ENCODE measurements at regions not wholly inside any gene's neighbourhood (a gene's known extent, or its start where the extent isn't known, plus 50 kb on each side); places are given as distances from the start of the nearest gene placed in this dataset.

GRCh38 chr6:114524081-114524480, 181.3 kb upstream of the HS3ST5 start:
- no peak for DNase-seq (ENCODE audit: low read depth)
- TF ChIP-seq CTCF (IDR thresholded peaks at IDR 0.05; ENCODE audit: low read depth, low read length, missing control alignments): no peak
- no peak overlapping the region for H3K4me3 ChIP-seq (ENCODE audit: low read depth, low read length)

GRCh38 chr6:114523508-114523907, 180.7 kb upstream of the HS3ST5 start:
- DNase-seq (ENCODE audit: low read depth): no peak
- TF ChIP-seq CTCF (IDR thresholded peaks at IDR 0.05; ENCODE audit: low read depth, low read length, missing control alignments): no peak
- no peak overlapping the region for H3K4me3 ChIP-seq (ENCODE audit: low read depth, low read length)

GRCh38 chr6:114521926-114522325, 179.1 kb upstream of the HS3ST5 start:
- H3K4me3 ChIP-seq (ENCODE audit: low read depth, low read length): no peak overlapping the region
- DNase-seq (ENCODE audit: low read depth): no peak
- no peak for TF ChIP-seq CTCF (IDR thresholded peaks at IDR 0.05; ENCODE audit: low read depth, low read length, missing control alignments)

- H3K4me3 ChIP-seq (ENCODE audit: low read depth, low read length): no peak overlapping the region
- no peak for DNase-seq (ENCODE audit: low read depth)
- TF ChIP-seq CTCF (IDR thresholded peaks at IDR 0.05; ENCODE audit: low read depth, low read length, missing control alignments): no peak
Measured at GRCh38 chr6:114520976-114521375, 178.2 kb upstream of the HS3ST5 start.

- no peak for DNase-seq (ENCODE audit: low read depth)
- TF ChIP-seq CTCF (IDR thresholded peaks at IDR 0.05; ENCODE audit: low read depth, low read length, missing control alignments): no peak
- no peak overlapping the region for H3K4me3 ChIP-seq (ENCODE audit: low read depth, low read length)
Measured at GRCh38 chr6:114514170-114514569, 171.3 kb upstream of the HS3ST5 start.

- H3K4me3 ChIP-seq (ENCODE audit: low read depth, low read length): no peak overlapping the region
- TF ChIP-seq CTCF (IDR thresholded peaks at IDR 0.05; ENCODE audit: low read depth, low read length, missing control alignments): no peak
- DNase-seq (ENCODE audit: low read depth): no peak
Measured at GRCh38 chr6:114471450-114471849, 128.6 kb upstream of the HS3ST5 start.

GRCh38 chr6:114467931-114468330, 125.1 kb upstream of the HS3ST5 start:
- TF ChIP-seq CTCF (IDR thresholded peaks at IDR 0.05; ENCODE audit: low read depth, low read length, missing control alignments): no peak
- no peak for DNase-seq (ENCODE audit: low read depth)
- H3K4me3 ChIP-seq (ENCODE audit: low read depth, low read length): no peak overlapping the region
